ENCODE measurements at regions not wholly inside any gene's neighbourhood (a gene's known extent, or its start where the extent isn't known, plus 50 kb on each side); places are given as distances from the start of the nearest gene placed in this dataset.

- DNase-seq (ENCODE audit: low read depth, low spot score): no peak
- Histone ChIP-seq H3K4me2 (ENCODE audit: low read length) (no peak overlapping the region), H3K4me1 (ENCODE audit: control insufficient read depth in 1 of 2, insufficient read depth in 2 of 2, low read length in 2 of 2) (no peaks in the 10 kb centered on the region), H3K9me3 (ENCODE audit: control insufficient read depth in 1 of 2, insufficient read depth in 1 of 2, low read depth in 1 of 2, low read length in 2 of 2) (no peaks in the 10 kb centered on the region), H3K9me2 (ENCODE audit: insufficient read depth) (0 out of 2 replicates have a peak, but pooled peaks cover 2% of the 10 kb centered on the region), H3K79me2 (ENCODE audit: insufficient read depth, low read length) (no peaks in the 10 kb centered on the region), H4K20me1 (ENCODE audit: insufficient read depth) (no peaks in the 10 kb centered on the region), H2AFZ (ENCODE audit: low read depth, low read length, poor library complexity, severe bottlenecking) (no peak overlapping the region), H3K36me3 (ENCODE audit: control insufficient read depth in 1 of 2, insufficient read depth in 2 of 2, low read length in 2 of 2) (no peaks in the 10 kb centered on the region), H3K27me3 (ENCODE audit: insufficient read depth, low read length) (no peaks in the 10 kb centered on the region), H3K9ac (ENCODE audit: low read length) (no peak overlapping the region), H3K4me3 (replicated peaks in 1 of 2; ENCODE audit: low read depth in 1 of 2, low read length in 2 of 2) (no peak overlapping the region), H3K27ac (ENCODE audit: low read depth, low read length) (no peak overlapping the region)
- ChIA-PET RAD21 (ENCODE audit: low non-redundant PET in 1 of 2, low total read pairs in 2 of 2, uncharacterized antibody in 2 of 2, unreplicated experiment in 2 of 2) (no interaction called here), POLR2A (no interaction called here), CTCF (no interaction called here)
- intact Hi-C loops (cut with micrococcal nuclease): no loop called here
- no peak for ATAC-seq
- no TSS peak for BruUV-seq (replicated peaks)
- no peak for TF ChIP-seq TCF7L2 (IDR thresholded peaks at IDR 0.05; ENCODE audit: borderline replicate concordance, extremely low read depth, insufficient read depth, insufficient read length)
- TF ChIP-seq REST (IDR thresholded peaks at IDR 0.05; ENCODE audit: low read depth): no peak
- no peak for TF ChIP-seq SRF (IDR thresholded peaks at IDR 0.05; ENCODE audit: low read depth)
- no peak for TF ChIP-seq MAX (IDR thresholded peaks at IDR 0.05)
- no peak for TF ChIP-seq POLR2AphosphoS5 (IDR thresholded peaks at IDR 0.05; ENCODE audit: low read depth, low read length)
- no peak for TF ChIP-seq CEBPB (IDR thresholded peaks at IDR 0.05; ENCODE audit: low read depth)
- TF ChIP-seq EZH2 (IDR thresholded peaks at IDR 0.05): no peak
- TF ChIP-seq RAD21 (IDR thresholded peaks at IDR 0.05; ENCODE audit: low read depth): no peak
- TF ChIP-seq EGR1 (IDR thresholded peaks at IDR 0.05; ENCODE audit: low read depth): no peak
- no peak for TF ChIP-seq ZBTB33 (IDR thresholded peaks at IDR 0.05; ENCODE audit: extremely low read depth, insufficient replicate concordance, low read length)
- no peak for TF ChIP-seq SIN3A (IDR thresholded peaks at IDR 0.05; ENCODE audit: low read depth)
- no peak for TF ChIP-seq FOSL1 (IDR thresholded peaks at IDR 0.05; ENCODE audit: low read depth)
- TF ChIP-seq JUND (IDR thresholded peaks at IDR 0.05): no peak
- no peak for TF ChIP-seq YY1 (IDR thresholded peaks at IDR 0.05; ENCODE audit: extremely low read depth, insufficient replicate concordance, low read depth, low read length)
- no peak for TF ChIP-seq POLR2A (IDR thresholded peaks at IDR 0.05; ENCODE audit: borderline replicate concordance, extremely low read depth, insufficient read depth, insufficient read length)
- no peak for TF ChIP-seq ELF1 (IDR thresholded peaks at IDR 0.05; ENCODE audit: borderline replicate concordance, low read depth)
- no peak for TF ChIP-seq ZNF274 (IDR thresholded peaks at IDR 0.05; ENCODE audit: low read depth, low read length)
- no peak for TF ChIP-seq EZH2phosphoT487 (IDR thresholded peaks at IDR 0.05; ENCODE audit: borderline replicate concordance)
- TF ChIP-seq CBX3 (IDR thresholded peaks at IDR 0.05; ENCODE audit: low read depth): no peak
- TF ChIP-seq SP1 (IDR thresholded peaks at IDR 0.05; ENCODE audit: low read depth): no peak
These were observed 227.8 kb upstream of the PLSCR5 start for GRCh38 chr3:146832857-146833458.
